ENCODE measurements at regions not wholly inside any gene's neighbourhood (a gene's known extent, or its start where the extent isn't known, plus 50 kb on each side); places are given as distances from the start of the nearest gene placed in this dataset.
A peak's percentile ranks its signal among the peaks of the same experiment; 100 is the strongest.

- no peak for DNase-seq
Observed at GRCh38 chr2:239579524-239580198, 178.8 kb upstream of the HDAC4 start.

DNA sequence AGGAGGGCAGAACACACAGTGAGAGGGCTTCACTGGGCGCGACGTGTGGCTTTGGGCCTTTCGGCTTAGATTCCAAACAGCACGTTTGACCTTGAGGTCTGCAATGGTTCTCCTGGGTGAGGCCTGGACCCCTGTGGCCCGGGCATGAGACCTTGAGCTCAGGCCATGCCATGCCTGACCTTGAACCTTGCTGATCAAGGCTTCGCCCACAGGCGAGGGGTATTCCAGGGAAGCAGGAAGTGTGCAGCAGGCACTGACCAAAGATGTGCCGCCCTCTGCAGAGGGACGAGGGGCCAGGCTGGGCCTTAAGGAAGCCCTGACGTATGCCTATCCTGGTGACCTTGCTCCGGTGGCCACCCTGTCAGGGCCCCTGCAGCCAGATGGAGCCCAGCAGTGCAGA is 178.3 kb upstream of the HDAC4 start:
- no peak for DNase-seq

GRCh38 chr2:239578381-239578780 is 177.6 kb upstream of the HDAC4 start:
- no peak for DNase-seq

DNA sequence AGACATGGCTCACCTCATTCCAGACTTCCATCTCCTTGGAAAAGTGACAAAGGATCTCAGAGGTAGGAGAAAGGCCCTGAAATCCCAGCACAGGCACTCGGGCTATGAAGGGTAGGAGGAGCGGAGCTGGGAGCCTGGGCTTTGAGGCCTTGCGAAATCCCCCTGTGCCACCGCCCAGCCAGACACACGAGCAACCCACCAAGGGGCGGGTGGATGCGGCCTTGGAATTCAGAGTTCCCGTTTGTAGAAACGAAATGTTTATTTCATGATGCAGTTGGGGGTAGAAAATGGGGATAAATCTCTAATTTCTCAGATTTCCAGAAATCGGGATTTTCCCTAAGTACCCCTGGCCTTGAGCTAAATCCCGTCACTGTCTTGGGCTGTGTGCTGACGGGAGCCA is 177.1 kb upstream of the HDAC4 start:
- no peak for DNase-seq

DNA sequence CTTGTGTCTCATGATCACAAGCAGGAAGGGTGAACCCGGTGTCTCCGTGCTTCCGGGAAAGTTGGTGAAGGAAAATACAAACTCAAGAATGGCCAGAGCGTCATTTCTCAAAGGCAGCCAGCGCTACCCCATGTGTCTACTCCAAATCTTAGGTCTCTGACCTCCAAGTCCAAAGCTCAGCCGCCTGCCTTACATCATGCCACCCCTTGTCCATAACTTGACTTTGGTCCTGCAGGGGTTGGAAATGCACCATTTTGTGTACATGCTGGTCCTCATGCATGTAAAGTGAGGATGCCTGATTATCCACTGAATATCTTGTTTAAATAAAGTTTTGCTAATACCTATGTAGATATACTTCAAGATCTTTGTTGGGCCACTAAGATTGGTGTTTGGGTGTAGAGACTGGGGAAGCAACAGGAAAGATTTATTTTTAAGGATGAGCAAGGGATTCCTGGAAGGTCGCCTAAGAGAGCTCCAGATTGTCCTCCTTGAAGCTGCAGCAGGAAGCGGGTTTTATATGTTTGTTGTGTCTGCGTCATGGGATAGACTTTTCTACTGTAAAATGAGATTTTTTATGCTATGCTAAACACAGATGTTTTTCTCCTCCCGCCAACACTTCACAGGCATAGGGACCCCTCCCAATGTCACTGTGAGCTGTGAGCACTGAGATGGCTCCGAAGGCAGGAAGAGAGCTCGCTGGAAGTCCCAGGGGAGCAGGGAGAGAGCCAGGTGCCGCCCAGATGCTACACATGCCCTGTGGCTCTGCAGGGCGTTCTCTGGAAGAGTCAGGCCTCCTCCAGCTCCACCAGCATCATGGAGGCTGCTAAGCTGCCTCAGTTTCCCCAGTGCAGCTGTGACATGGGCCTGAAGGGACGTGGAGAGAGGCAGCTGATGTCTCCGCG is 176.2 kb upstream of the HDAC4 start:
- DNase-seq: no peak

- no peak for DNase-seq
Observed at GRCh38 chr2:239575931-239576445, 175.2 kb upstream of the HDAC4 start.

- DNase-seq: no peak
Observed at GRCh38 chr2:239574434-239575156, 173.8 kb upstream of the HDAC4 start.

DNA sequence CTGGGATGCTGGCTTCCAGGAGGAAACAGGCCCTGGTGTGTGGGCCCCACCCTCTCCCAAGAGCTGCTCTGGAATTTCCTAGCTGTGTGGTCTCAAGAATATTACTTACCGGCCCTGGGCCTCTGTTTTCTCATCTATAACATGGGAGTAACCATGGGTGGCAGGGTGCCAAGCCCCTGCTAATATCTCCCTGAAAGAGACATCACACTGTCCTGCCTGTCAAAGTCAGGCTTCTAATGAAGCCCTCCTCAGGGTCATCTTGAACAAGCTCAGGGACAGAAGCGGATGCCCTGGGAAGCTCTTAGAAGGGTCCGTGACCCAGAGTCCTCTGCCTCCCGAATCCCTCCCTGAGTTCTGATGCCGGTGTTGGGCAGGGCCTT is 173.2 kb upstream of the HDAC4 start:
- no peak for DNase-seq

GRCh38 chr2:239570971-239571520 is 170.2 kb upstream of the HDAC4 start:
- DNase-seq: no peak

- DNase-seq: no peak
Observed at GRCh38 chr2:239570216-239570925, 169.6 kb upstream of the HDAC4 start.

DNA sequence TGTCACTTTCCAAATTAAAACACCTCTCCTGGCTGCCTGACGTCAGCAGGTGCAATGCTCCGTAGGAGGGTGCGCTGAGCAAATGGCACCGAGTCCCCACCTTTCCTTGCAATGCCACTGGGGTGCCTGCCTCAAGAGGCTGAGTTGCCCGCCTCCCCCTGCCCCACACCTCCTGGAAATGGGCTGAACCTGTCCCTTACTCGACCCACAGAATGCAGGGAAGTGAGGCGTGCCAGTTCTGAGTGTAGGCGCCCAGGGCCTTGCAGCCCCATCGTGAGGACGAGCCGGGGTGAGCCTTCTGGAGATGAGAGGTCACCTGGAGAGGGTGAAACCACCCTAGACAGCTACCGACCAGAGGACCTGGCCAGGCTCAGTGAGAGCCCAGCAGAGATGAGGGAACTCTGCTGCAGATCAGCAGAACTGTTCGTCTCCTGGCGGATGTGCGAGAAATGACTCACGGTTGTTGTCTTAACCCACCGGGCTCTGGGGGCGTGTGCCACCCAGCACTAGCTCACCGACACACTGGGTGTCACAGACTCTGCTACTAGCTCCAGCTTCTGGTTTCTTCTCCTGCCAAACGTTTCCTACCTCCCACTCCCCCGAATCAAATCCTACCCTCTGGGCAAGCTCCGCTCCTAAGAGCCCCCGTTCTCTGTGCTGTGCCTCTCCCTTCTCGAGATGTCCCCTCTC is 168.7 kb upstream of the HDAC4 start:
- no peak for DNase-seq

GRCh38 chr2:239568601-239569000 is 167.8 kb upstream of the HDAC4 start:
- DNase-seq: no peak

DNA sequence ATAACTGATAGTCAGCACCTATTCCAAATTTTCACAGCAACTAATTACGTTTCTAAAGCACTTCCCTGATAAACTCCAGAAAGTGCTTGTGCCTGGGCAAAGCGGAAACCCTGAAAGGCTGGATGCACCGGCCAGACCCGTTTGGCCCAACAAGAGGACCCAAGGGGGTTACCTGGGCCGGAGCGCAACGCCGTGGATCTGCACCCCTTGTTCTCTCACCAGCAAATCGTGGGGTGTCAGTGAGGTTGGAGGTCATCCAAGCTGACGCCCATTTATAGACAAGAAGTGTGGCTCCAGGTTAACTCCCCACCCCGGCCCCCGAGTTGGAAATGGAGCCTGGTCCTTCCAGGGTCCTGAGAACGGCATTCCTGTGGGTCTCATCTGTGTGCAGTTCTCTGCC is 167.0 kb upstream of the HDAC4 start:
- no peak for DNase-seq

DNA sequence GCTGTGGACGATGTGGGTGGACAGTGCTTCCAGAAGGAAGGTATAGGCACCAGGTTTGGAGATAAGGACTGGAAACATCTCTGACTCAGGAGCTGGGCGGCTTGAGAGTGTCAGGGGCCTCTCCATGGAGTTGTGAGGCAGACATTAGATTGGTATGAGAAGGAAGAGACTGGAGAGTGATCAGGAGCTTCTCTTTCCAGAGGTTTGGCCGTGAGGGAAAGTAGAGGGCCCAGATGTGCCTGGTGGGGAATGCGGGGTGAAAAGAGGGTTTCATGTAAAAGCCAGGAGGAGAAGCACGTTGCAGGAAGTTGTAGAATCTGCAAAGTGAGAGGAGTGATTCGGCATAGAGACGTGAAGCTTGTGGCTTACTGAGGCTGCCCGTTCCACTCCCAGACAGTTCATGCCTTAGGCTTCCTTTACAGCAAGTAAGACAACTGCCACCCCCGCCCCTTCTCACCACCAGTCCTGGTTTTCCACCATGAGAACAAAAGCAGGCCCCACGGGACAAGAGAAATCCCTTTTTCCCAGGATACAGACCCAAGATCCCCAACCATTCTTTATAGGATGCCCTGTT is 166.3 kb upstream of the HDAC4 start:
- DNase-seq: no peak

DNA sequence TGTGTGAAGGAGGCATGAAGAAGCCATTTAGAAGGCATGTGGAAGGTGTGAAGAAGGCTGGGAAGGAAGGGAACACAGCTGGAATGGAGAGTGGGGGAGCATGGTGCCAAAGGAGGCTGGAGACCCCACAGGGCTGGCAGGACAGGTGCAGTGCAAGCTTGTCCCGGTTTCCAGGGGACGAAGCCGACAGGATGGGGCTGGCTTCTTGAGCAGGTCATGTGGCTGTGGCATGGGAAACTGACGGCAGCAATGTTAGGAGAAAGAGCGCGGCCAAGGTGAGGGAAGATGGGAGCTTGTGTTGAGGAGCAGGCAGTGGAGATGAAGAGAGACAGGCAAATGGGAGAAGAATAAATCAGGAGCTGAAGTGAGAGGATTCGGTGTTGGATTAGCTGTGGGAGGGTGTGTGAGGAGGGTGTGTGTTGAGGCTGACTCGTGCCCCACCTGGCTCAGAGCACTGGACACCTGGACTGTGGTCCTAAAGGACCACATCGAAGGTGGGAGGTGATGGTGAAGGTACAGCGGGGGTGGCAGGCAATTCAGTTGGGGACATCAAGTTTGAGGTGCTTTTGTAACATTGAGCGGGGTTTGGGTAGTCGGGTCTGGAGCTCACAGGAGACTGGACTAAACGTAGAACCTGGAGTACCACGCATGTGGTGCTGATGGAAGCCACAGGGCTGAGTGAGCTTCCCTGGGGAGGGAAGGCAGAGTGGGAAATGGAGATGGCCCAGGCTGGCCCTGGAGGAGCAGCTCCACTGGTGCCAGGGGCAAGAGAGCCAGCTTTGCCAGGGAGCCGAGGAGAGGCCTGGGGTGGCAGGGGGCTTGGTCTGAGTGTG is 165.6 kb upstream of the HDAC4 start:
- no peak for DNase-seq

DNA sequence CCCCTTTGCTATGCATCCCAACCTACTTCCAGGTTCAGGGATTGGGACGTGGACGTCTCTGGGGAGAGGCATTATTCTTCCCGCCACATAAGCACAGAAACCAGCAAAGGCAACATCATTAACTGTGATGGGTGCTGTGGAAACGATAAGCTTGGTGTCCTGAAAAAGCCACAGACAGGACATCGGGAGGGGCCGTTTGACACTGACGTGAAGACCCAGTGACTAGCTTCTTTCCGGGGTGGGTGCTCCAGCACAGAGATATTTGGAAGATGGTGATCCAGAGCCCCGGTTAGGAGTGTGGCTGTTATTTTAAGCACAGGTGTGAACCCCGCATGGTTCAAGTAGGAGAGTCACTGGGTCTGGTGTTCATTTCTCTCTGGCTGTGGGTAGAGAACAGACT is 163.8 kb upstream of the HDAC4 start:
- DNase-seq: no peak

GRCh38 chr2:239563561-239563960 is 162.7 kb upstream of the HDAC4 start:
- no peak for DNase-seq

GRCh38 chr2:239561446-239562001 is 160.7 kb upstream of the HDAC4 start:
- peak; percentile 3 for DNase-seq

DNA sequence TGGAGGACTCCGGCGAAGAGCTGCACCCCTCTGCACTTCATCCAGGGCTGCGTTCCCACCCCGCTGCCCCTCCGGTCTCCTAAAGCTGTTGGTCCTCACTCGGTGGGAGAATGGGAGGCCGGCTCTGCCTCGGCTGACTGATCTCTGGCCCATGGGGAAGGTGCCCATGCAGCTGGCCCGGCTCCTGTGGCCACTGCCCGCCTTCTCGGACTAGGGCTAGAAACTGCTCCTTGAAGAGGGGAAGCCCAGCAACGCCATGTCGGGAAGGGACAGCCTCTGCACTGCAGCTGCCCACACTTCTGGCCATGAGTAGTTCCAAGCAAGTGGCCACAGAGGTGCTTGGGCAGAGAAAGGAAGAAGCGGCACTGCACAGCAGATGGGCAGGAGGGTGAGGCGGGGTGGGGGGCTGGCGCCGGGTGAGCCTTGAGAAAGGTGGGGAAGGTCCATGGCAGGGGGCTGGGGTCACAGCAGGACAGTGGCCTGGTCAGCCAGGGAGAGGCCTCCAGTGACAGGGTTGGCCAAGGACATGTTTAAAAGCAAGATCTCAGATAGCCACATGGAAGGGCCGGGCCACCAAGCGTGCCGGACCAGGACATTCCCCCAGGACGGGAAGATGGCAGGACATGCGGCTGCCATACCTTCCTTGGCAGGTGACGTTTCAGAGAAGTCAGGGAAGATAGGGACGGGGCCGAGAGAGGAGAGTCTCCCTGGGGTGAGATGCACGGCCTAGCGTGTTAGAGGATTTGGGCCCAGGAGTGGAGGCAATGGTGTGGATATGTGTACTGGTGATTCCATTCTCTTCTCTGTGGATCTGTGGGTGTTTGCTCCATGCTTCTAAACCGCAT is 158.8 kb upstream of the HDAC4 start:
- no peak for DNase-seq

Measured in EL (cell line).